Astrocyte of the cerebellum (primary cell): ENCODE measurements at regions not wholly inside any gene's neighbourhood (a gene's known extent, or its start where the extent isn't known, plus 50 kb on each side); places are given as distances from the start of the nearest gene placed in this dataset.
"Not testable (repeated sequence)": the region's sequence is repeated elsewhere in the genome, so short reads cannot be mapped to it uniquely, and the experiment has no call there.

Experiments
- DNase-seq: peaks from one replicate; pipeline ENCODE4 v3.0.0-alpha.2; 2011; ENCODE audit warnings: low read depth
- H3K4me3 ChIP-seq: 2 replicates; pipeline ENCODE4 v1.5.1; 2011; ENCODE audit warnings: mild to moderate bottlenecking, low read depth, low read length, moderate library complexity
- CTCF ChIP-seq: IDR thresholded peaks from 2 replicates; pipeline ENCODE4 v1.5.1; 2012; ENCODE audit warnings: low read length, low read depth, moderate library complexity, mild to moderate bottlenecking; ENCODE audit errors: missing control alignments
- in situ Hi-C: cut with HindIII; loops from 2 replicates; pipeline ENCODE4 v1.10.0; 2017; ENCODE audit warnings: low sequenced_read_pairs

DNA sequence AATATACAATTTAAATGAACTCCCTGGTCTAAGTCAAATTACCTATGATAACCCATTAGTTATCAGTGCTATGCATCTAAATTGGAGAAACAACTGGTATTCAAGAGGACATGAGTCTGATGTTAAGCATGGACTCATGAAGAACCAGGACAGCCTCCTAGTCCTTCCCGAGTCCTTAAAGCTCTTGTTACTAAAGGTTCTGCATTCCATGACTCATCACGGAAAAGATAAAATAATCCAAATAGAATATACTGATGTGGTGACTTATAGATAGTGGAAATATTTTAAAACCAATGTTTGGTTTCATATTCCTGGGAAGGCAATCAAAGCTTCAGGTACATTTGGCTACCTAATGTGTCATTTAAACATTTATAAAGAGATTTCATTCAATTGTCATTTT is 117.2 kb upstream of the PMCH start:
- no peak for TF ChIP-seq CTCF
- DNase-seq: no peak
- in situ Hi-C loops: no loop called here
- H3K4me3 ChIP-seq: no peak overlapping the region

DNA sequence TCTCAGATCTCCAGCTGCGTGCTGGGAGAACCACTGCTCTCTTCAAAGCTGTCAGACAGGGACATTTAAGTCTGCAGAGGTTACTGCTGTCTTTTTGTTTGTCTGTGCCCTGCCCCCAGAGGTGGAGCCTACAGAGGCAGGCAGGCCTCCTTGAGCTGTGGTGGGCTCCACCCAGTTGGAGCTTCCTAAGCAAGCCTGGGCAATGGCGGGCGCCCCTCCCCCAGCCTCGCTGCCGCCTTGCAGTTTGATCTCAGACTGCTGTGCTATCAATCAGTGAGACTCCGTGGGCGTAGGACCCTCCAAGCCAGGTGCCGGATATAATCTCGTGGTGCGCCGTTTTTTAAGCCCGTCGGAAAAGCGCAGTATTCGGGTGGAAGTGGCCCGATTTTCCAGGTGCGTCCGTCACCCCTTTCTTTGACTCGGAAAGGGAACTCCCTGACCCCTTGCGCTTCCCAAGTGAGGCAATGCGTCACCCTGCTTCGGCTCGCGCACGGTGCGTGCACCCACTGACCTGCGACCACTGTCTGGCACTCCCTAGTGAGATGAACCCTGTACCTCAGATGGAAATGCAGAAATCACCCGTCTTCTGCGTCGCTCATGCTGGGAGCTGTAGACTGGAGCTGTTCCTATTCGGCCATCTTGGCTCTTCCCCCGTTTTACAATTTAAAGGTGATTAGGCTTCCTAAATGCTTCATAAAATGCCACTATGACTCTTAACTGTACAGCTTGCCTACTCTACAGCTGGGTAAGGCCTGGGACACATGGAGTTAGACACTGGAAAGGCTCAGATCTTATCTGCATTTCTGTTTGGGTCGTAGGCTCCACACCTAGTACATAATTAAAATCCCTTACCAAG is 115.7 kb upstream of the PMCH start:
- DNase-seq, in situ Hi-C loops, H3K4me3 ChIP-seq: not testable (repeated sequence)

GRCh38 chr12:102305486-102305885 is 107.9 kb upstream of the PMCH start:
- TF ChIP-seq CTCF: no peak
- in situ Hi-C loops: no loop called here
- no peak overlapping the region for H3K4me3 ChIP-seq
- no peak for DNase-seq

GRCh38 chr12:102304667-102305066 is 107.0 kb upstream of the PMCH start:
- in situ Hi-C loops, H3K4me3 ChIP-seq, DNase-seq: not testable (repeated sequence)

DNA sequence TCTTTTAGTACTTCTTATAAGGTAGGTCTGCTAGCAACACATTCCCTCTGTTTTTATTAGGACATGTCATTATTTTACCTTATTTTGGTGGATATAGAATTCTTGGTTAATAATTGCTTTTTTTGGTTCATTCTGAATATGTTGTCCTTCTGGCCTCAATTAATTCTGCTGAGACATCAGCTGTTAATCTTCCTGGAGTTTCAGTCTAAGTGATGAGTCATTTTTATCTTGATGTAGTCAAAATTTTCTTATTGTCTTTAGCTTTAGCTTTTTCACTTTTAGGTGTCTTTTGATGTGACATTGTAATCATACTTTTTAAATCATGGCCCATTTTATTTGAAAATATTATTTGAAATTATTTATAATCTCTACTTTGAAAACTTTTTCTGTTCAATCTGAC is 104.9 kb upstream of the PMCH start:
- no peak overlapping the region for H3K4me3 ChIP-seq
- TF ChIP-seq CTCF: no peak
- DNase-seq: no peak
- in situ Hi-C loops: no loop called here

DNA sequence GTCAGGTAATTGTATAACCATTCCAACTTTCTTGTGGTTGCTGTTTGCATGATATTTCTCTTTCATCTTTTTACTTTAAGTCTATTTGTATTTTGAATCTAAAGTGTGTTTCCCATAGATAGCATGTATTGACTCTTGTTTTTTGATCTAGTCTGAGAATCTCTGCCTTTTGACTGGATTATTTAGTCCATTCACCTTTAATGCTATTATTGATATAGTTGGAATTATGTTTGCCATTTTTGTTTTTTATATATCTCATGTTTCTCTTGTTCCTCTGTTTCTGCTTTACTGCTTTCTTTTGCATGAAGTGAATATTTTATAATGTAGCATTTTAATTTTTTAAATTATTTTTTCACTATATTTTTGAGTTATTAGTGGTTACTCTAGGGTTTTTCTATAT is 103.9 kb upstream of the PMCH start:
- DNase-seq: no peak
- in situ Hi-C loops: no loop called here
- no peak for TF ChIP-seq CTCF
- no peak overlapping the region for H3K4me3 ChIP-seq

DNA sequence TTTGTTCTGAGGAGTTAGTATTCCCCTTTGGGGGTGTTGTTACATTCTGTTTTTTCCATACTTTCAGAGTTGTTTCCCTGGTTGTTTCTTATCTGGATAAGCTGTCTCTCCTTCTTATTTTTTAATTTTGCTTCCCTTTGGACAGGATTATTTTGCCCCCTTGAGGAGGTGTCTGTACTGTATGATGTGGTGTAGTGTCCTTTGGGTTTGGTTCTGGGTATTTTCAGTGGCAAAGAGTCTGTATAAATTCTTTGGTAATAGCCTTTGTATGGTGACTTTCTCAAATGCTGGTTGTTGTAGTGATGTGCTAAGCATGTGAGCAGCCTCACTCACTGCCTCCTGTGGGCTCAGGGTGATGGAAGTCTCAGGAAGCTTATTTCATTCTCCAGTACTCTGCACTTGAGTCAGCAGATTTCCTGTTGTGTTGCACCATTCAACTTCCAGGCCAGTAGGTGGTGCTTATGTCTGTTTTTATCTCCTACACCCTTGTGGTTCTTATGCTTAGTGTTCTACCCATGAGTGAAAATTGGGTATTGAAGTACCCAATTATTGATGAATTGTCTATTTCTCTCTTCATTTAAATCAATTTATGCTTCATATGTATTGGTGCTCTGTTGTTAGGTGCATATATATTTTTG is 103.3 kb upstream of the PMCH start:
- in situ Hi-C loops: no loop called here

More for the DNA sequence above, 103.3 kb upstream of the PMCH start:
- H3K4me3 ChIP-seq: no peak overlapping the region
- peak; percentile 29 for TF ChIP-seq CTCF
- no peak for DNase-seq
